ENCODE measurements at regions not wholly inside any gene's neighbourhood (a gene's known extent, or its start where the extent isn't known, plus 50 kb on each side); places are given as distances from the start of the nearest gene placed in this dataset.

DNA sequence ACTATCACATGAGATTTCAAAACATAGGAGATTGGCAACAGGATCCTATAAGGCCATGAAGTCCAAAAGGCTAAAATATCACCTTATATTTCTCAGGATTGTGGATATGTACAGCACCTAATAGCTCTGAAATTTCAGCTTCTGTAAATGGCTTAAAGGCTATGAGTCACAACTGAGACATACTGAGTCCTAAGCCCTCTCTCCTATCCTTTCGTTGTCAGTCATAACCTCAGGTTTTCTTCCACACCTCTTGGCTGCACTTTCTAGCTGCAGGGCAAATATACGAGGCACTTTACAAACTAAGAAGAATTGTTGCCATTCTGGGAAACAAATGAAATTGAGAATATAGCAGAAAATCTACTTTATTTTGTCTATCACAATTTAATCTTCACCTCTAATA lies 969.9 kb upstream of the EPHA7 start:
- FAIRE-seq = no peak
- no peak for DNase-seq (ENCODE audit: low spot score)

DNA sequence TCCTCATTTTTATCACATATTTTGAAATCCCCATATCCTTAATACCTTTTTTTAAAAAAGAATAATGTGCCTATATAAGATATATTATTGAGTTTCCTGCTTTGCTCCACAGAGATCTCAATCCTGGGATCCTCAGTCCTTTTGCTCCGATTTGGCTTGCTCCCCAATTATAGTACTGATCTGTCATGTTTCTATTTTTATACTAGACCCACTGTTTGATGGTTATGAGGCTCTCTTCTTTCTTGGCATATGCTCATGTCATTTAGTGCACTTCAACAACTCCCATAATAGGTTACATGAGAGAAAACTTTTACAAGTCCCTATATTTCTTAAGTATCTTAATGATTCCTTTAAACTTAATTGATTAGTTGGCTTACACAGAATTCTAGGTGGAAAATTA lies 958.5 kb upstream of the EPHA7 start:
- FAIRE-seq = no peak
- no peak for DNase-seq (ENCODE audit: low spot score)

DNA sequence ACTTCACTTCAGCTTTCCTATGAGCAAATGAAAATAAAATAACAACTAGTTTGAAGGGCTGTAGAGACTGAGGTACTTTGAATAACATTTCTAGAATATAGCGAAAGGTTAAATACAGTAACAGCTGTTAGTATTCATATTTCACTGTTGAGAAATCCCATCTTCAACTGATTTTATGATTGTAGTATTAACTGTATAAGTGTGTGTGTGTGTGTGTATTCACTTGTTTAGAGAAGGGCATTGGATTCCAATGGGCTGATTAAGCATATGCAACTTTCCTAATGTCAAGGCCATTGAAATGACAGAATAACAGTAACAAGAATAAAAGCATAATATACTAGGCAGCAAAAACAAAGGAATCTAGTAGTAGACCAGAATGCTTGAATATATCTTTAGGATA lies 957.5 kb upstream of the EPHA7 start:
- no peak for FAIRE-seq
- DNase-seq (ENCODE audit: low spot score) = no peak

DNA sequence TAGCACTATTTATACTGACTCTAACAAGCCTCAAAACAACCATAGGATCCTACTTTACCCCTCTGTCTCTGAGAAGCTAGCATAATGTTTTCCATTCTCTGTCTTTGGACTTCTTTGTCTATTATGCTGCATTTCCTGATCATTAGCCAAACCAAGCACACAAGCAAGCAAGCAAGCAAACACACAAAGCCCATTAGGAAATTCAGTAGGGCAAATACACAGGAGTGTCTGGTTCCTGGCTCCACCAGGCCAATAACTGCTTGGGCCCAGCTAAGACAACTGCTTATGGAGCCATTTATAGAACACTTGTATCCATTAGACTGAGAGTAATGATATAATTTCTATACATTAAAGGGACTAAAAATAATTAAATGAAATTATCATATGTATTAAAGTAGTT lies 952.9 kb upstream of the EPHA7 start:
- FAIRE-seq = no peak
- DNase-seq (ENCODE audit: low spot score) = no peak

DNA sequence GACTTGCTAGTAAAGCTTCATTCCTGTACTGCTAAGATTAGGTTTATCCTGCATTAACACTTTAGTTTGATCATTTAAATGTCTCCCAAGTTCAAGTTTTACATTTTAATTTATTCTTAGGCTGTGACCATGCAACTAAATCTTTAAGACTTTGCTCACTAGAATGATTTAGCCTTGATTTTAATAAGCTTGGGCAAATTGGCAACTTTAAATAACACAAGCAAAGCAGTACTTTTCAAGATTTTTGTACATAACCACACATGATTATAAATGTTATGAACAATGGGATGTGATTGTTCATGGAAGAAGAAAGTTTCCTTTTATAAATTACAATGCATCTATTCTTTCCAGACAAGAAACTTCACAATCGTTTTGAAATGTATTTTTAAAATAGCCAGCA lies 948.0 kb upstream of the EPHA7 start:
- FAIRE-seq = no peak

DNA sequence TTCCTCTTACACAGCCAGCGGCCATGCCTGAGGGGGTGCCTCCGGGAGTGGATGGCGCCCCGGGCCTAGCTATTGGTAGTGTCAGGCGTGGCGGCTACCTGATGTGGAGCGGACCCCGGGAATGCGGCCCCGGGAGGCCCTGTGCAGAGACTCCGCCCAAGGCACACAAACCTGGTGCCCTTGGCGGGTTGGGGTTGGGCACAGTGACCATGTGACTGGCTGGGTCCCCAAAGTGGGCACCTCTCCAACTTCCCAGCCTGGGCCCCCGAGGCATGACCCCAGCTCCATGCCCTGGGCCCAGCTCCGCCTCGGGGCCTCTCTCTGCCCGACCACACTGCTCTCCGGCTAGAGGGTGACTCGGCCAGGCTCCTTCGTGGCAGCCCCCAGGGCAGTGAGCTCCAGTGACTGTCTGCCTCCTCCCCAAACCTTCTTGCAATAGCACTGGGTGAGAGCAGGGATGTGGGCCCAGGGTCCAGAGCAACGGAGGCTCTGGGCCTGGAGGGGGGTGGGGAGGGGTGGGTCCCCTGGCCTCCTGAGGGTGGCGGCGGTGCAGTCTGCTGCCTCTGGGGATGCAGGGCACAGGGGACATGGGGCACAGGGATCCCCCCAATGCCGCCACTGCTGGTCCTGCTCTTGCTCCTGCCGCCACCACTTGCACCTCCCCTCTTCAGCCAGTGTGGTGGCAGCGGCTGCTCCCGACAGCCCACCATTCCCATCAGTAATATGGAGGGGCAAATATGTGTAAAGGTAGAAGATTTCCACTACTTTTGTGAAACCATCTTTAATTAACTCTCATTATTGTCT lies 942.9 kb upstream of the EPHA7 start:
- FAIRE-seq = no peak
- DNase-seq (ENCODE audit: low spot score) = no peak

More for the DNA sequence above, 948.0 kb upstream of the EPHA7 start:
- DNase-seq (ENCODE audit: low spot score) = no peak

DNA sequence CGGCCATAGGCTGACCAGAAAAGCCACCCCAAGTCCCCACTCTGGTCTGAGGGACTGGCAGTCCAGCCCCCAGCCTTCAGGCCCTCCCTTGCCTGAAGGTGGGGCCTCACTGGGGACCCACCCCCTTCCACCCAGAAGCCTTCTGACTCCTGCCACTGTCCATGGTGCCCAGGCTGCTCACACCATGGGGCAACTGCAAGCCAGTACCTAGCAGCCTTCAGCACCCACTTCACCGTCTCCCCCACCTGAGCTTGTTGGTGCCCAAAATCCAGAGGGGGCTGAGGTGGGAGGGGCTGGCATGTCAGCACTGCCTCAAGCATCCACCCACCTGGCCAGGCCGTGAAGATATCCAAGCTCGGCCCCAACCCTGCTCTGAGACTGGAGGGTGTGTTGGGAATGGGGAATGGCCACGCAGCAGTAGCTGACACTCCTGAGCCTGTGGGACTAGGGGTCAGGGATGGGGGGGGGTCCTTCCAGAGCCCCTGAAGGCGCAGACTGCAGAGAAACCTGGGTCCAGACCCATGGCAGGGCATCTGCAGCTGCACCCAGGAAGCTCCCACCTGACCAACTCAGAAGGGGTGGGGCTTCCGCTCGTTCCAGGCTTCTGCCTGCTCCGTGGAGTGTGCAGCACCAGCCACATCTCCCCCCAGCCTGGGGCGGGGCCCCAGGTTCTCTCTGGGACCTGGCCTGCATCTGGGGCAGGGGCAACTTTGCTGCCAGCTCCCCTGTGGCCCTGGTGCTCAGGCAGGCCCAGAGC lies 942.1 kb upstream of the EPHA7 start:
- no peak for FAIRE-seq
- DNase-seq (ENCODE audit: low spot score) = no peak

DNA sequence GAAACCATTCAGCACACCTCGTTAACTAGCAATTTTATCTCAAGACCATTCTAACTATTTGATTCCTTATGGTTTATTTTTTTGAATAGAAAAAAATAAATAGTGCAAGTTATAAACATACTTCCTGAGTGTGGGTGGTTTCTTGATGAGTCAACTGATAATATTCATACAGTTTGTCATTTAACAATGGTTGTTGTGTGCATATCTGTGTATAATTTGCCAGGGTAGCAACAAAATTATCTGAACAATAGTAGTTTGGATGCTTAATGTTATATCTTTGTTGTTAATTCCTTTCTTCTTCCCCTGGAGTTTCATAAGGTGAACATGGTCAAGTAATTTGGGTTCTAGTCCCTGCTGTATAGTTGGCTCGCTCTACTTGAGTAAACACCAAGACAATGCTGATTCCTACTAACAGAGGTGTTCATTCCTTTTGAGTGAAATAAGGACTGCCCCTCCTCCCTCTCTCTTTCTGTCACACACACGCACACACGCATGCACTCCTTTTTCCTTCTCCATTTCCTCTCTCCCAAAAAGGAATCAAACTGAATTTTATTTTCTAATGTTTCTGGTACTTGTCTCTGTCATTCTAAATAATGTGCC lies 938.1 kb upstream of the EPHA7 start:
- FAIRE-seq = no peak

DNA sequence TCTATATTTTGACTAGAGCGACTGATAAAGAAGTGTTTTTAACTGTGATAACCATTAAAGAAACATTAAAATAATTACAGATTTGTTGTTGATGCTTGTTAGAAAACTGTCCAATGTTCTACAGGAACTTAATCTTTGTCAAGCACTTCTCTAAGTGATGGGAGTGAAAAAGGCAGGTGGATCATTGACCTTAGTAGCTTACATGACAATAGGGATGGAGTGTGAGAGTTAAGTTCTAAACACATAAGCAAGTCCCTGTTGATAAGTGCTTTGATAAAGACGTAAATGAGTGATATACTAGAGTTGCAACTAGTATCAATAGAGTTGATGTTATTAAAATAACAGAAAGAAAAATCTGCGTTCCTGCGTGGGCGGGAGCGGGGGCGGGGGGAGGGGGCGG lies 931.5 kb upstream of the EPHA7 start:
- DNase-seq (ENCODE audit: low spot score) = no peak
- FAIRE-seq = no peak

More for the DNA sequence above, 938.1 kb upstream of the EPHA7 start:
- DNase-seq (ENCODE audit: low spot score) = no peak

DNA sequence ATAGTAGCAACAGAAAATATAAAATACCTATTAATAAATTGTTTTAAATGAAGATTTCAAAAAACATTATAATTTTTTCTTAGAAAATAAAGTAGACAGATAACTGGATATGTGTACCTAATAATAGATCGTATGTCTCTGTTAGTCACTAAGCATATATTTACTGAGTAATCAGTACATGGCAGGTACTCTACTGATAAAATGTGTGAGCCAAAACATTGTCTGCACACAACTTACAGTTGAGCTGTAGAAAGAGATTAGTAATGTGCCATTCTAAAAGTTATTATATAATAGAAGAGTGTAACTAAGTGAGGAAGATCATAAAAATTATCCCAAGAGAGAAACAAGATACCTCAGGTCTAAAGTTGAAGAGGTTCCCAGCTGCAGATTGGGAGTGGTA lies 929.9 kb upstream of the EPHA7 start:
- DNase-seq (ENCODE audit: low spot score) = no peak
- no peak for FAIRE-seq

DNA sequence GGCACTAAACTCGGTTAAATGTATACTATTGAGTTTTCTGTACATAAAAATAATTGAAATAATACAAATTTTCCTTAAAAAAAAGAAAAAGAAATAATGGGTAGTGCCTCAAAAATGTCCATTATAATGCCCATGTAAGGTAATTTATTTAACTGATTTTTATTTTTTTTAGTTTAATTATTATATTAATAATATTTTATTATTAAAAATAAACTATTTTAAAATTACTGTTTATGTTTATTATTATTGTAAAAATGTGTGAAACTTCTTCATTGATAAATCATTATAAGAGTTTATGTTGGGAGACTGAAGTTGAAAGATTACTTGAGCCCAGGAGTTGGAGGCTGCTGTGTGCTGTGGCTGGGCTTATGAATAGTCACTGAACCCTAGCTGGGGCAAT lies 925.5 kb upstream of the EPHA7 start:
- DNase-seq (ENCODE audit: low spot score) (no peak), FAIRE-seq (no peak)

DNA sequence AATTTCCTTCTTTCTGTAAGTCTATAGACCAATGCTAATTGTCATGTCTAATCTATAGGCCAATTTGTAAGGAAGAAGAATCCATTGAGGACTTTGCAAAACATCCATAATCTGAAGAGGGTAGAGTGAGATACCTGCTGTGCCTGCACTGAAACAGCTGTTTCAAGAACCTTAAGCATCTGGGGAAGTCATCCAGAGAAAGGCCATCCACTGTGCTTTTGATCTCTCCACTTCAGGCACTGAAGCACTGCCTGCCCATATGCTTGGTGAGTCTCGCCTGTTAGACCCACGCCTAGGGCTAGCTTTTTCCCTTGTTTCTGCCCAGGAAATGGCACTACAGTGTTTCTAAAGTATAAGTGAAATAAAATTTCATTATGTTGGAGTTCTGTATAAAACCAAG lies 921.8 kb upstream of the EPHA7 start:
- no peak for FAIRE-seq
- no peak for DNase-seq (ENCODE audit: low spot score)

DNA sequence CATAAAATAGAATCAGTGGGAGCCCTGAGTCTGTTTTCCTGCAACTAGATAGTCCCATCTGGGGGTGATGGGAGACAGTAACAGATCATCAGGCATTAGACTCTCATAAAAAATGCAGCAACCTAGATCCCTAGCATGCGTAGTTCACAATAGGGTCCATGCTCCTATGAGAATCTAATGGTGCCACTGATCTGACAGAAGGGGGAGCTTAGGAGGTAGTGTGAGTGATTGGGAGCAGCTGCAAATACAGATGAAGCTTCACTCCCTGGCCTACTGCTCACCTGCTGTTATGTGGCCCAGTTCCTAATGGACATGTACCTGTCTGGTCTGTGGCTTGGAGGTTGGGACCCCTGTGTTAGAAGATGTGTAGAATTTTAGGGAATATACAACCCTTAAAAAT lies 904.5 kb upstream of the EPHA7 start:
- FAIRE-seq (no peak), DNase-seq (ENCODE audit: low spot score) (no peak)

DNA sequence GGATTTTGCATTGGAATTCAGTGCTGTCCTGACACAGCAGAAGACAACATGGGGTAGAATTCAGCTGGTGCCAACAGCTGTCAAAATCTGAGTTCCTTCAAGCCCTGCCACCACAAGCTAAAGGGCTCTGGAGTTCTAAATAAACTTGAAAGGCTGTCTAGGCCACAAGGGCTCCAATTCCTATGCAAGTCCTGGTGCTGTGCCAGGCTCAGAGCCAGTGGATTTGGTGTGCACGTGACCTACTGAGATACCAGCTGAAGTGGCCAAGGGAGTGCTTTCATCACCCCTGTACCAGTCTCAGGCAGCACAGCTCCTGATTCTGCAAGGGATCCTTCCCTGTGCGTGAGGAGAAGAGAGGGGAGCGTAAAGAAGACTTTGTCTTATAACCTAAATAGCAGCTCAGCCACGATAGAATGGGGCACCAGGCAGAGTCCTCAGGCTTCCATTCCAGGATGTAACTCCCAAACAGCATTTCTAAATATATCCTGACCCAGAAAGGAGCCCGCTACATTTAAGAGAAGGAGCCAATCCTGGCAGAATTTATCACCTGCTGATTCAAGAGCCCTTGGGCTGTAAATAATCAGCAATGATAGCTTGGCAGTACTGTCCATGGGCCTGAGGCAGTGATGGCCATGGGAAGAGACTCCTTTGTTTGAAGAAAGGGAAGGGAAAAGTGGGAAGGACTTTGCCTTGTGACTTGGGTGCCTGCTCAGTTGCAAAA lies 881.2 kb upstream of the EPHA7 start:
- no peak for DNase-seq (ENCODE audit: low spot score)
- FAIRE-seq = no peak

DNA sequence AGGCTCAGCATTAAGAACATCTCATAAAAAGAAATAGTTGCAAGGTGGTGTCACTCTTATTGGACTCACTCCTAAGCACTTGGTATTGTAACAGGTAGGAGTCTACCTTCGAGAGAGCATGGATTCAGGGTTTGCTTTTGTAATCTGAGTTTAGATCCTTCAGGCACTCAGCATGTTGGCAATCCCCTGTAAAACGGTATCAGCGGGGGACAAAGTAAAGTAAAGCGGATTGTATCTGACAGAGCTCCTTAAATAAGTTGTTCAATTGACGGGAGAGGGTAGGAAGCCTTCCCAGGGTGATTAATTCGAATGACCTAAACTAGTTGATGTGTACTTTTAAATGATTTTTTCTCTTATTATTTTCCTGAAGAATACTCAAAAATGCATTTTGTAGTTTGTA lies 869.8 kb upstream of the EPHA7 start:
- FAIRE-seq = no peak

DNA sequence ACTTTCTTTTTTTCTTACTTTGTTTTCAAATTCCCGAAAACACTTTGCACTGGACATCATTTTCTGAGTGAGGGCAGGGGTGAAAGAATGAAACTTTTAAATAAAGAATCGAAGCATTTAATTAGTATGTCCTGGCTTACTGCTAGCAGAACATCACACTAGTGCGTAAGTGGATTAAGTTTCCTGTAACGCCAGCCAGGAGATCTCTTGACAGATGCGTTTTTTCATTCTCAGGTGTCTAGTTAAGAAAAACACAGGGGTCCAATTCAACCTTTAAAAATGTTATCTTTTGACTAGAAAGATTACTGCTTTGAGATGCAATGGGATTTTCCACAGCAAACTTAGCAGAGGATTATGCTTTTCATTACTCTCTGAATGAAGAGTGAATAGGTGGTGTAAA lies 858.8 kb upstream of the EPHA7 start:
- FAIRE-seq = no peak
- DNase-seq (ENCODE audit: low spot score) = no peak

More for the DNA sequence above, 869.8 kb upstream of the EPHA7 start:
- no peak for DNase-seq (ENCODE audit: low spot score)

DNA sequence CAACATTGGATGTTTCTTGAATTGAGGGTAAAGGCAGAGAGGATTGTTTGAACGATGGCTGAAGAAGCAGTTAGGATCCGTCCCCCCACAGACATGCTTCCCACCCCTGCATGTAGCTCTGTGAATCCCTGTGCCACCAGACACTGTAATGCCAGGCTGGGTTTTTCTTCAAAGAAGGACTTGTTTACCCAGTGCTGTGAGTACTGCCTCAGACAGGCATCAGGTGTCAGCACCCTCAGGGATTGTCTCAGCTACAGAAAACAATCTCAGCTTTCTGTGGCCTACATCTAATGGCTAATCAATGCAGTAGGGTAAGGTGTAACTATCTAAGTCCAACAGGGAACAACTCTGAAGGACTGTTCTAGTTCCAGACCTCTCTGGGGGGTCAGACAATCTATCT lies 853.0 kb upstream of the EPHA7 start:
- no peak for DNase-seq (ENCODE audit: low spot score)
- no peak for FAIRE-seq

DNA sequence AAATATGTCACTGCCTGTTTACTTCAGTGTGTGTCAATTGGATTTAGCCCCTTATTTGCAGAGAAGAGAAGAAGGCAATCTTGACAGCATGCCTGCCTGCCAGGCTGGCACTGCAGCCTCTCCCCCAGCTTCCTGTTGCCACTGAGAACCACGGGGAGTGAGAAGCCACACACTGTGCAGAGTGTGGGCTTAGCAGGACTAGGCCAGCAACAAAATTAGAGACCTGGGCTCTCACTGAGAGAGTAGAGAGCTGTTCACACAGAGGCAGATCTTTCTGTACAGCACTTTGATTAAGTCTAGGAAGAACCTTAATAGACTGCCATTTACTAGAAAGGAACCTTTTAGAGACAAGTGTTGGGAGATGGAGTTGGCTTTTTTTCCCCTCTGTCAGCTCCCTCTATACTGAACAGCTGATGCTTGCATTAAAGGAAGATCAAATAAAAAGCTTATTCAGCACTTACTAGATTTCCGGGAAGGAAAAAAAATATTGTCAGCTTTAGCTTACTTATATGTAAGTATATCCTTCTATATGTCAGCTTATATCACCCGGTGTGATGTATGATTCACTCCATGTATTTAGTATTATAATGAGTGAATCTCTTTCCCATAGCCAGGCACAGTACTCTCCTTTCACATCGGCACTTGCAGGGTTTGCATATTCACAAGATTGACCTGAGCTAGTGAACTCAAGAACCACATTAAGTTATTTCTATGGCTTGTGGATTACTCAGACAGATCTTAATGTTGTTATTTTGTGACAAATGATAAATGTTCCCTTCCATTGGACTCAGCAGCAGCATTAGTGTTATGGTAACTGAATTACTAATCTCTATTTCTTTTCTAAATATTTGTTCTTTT lies 851.0 kb upstream of the EPHA7 start:
- FAIRE-seq = no peak
- no peak for DNase-seq (ENCODE audit: low spot score)

DNA sequence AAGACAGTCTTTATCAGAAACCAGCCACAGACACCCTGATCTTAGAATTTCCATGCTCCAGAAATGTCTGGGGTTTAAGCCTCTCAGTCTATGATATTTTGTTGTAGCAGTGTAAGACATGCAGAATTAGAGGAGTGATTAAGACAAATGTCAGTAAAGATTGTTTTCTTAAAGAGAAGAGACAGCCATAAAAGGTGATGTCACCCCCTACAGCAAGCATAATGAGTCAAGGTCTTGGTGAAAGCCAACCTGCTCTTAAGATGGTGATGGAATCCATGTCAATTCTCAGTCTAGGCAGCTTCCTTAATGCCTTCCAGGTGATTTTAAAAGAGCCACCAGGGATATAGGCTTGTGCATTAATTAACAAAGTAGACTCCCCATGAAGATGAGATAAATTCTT lies 849.9 kb upstream of the EPHA7 start:
- no peak for DNase-seq (ENCODE audit: low spot score)
- no peak for FAIRE-seq

DNA sequence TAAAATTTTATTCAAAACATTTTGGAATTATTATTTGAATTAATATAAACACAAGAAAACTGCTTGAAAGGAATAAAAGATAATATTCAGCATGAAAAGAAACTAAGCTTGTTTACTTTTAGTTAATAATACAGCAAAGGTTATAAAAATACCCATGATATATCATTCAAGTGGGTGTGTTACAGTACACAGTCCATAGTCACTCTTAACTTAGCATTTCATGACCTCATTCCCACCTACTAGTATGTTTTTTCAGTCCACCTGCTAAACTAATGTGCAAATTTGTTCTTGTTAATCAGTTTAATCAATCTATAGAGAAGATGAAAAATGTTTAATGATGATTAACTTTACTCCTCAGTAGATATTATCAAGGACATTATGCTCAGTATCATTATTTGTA lies 841.4 kb upstream of the EPHA7 start:
- DNase-seq (ENCODE audit: low spot score) = no peak
- FAIRE-seq = no peak

DNA sequence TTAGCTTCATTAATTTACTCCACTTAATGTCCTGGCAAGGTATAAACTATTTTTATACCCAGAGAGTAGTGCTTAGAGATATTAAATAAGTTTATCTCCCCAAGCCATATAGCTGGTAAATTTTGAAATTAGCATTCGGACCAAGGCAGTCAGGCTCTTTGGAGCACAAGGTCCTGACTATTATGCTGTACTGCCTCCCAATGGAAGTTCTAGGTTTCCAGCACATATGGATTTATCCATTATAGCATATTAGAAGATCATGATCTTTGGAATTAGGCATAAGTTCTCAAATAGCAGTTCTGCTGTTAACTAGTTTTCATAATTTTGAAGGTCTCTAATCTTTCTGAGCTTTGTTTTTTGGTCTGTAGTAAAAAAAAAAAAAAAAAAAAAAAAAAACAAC lies 835.3 kb upstream of the EPHA7 start:
- FAIRE-seq = no peak
- no peak for DNase-seq (ENCODE audit: low spot score)
